Trophoblast cell (in vitro differentiated cells and primary cell): ENCODE measurements at regions not wholly inside any gene's neighbourhood (a gene's known extent, or its start where the extent isn't known, plus 50 kb on each side); places are given as distances from the start of the nearest gene placed in this dataset.

Experiments
- DNase-seq, 2 donors: peaks; one replicate each; pipeline ENCODE4 v3.0.0-alpha.2; 2016
- H2AFZ ChIP-seq: 2 replicates; pipeline ENCODE4 v1.6.1; 2013; ENCODE audit warnings: low read length, moderate library complexity, mild to moderate bottlenecking; ENCODE audit not compliant: insufficient read depth, poor library complexity
- H2AK5ac ChIP-seq: 2 replicates; pipeline ENCODE4 v1.6.1; 2013; ENCODE audit warnings: mild to moderate bottlenecking, low read length
- H2BK120ac ChIP-seq: 2 replicates; pipeline ENCODE4 v1.6.1; 2013; ENCODE audit warnings: low read length, mild to moderate bottlenecking, moderate library complexity; ENCODE audit not compliant: insufficient read depth, poor library complexity
- H2BK12ac ChIP-seq: 2 replicates; pipeline ENCODE4 v1.6.1; 2013; ENCODE audit warnings: mild to moderate bottlenecking, low read length, moderate library complexity
- H2BK5ac ChIP-seq: 2 replicates; pipeline ENCODE4 v1.6.1; 2013; ENCODE audit warnings: low read length, low read depth, moderate library complexity, mild to moderate bottlenecking; ENCODE audit not compliant: poor library complexity
- H3K14ac ChIP-seq: 2 replicates; pipeline ENCODE4 v1.6.1; 2013; ENCODE audit warnings: mild to moderate bottlenecking, low read length
- H3K18ac ChIP-seq: 2 replicates; pipeline ENCODE4 v1.6.1; 2013; ENCODE audit warnings: mild to moderate bottlenecking, low read length
- H3K23ac ChIP-seq: 2 replicates; pipeline ENCODE4 v1.6.1; 2013; ENCODE audit warnings: low read length
- H3K27ac ChIP-seq: 2 replicates; pipeline ENCODE4 v1.5.1; 2013; ENCODE audit warnings: low read depth, mild to moderate bottlenecking, inconsistent platforms, low read length, moderate library complexity
- H3K27me3 ChIP-seq: 2 replicates; pipeline ENCODE4 v1.6.1; 2013; ENCODE audit warnings: inconsistent platforms, mild to moderate bottlenecking, low read length, moderate library complexity; ENCODE audit not compliant: insufficient read depth
- H3K36me3 ChIP-seq, 2 experiments: 1 replicate in 1 of 2; 2 replicates in 1 of 2; pipeline ENCODE4 v1.6.1; 2013; ENCODE audit warnings: low read length in 2 of 2, mild to moderate bottlenecking in 2 of 2, moderate library complexity in 1 of 2; ENCODE audit not compliant: insufficient read depth in 2 of 2, control insufficient read depth in 1 of 2
- H3K4ac ChIP-seq: 2 replicates; pipeline ENCODE4 v1.6.1; 2013; ENCODE audit warnings: low read depth, mild to moderate bottlenecking, low read length, moderate library complexity
- H3K4me1 ChIP-seq, 2 experiments: 1 replicate in 1 of 2; 2 replicates in 1 of 2; pipeline ENCODE4 v1.6.1; 2013; ENCODE audit warnings: low read length in 2 of 2, mild to moderate bottlenecking in 2 of 2, moderate library complexity in 1 of 2; ENCODE audit not compliant: insufficient read depth in 2 of 2, control insufficient read depth in 1 of 2
- H3K4me2 ChIP-seq: 2 replicates; pipeline ENCODE4 v1.6.1; 2013; ENCODE audit warnings: inconsistent platforms, mild to moderate bottlenecking, low read length, moderate library complexity
- H3K4me3 ChIP-seq: 2 replicates; pipeline ENCODE4 v1.5.1; 2013; ENCODE audit warnings: mild to moderate bottlenecking, low read depth, low read length, inconsistent platforms
- H3K79me1 ChIP-seq: one replicate; pipeline ENCODE4 v1.6.1; 2013; ENCODE audit warnings: low read length
- H3K79me2 ChIP-seq: 2 replicates; pipeline ENCODE4 v1.6.1; 2013; ENCODE audit warnings: low read length, mild to moderate bottlenecking; ENCODE audit not compliant: control insufficient read depth, insufficient read depth, poor library complexity
- H3K9ac ChIP-seq: 2 replicates; pipeline ENCODE4 v1.6.1; 2013; ENCODE audit warnings: mild to moderate bottlenecking, low read length
- H3K9me3 ChIP-seq: 2 replicates; pipeline ENCODE4 v1.6.1; 2013; ENCODE audit warnings: low read depth, mild to moderate bottlenecking, control low read depth, inconsistent platforms, low read length; ENCODE audit not compliant: insufficient read depth
- H4K12ac ChIP-seq: 2 replicates; pipeline ENCODE4 v1.6.1; 2013; ENCODE audit warnings: low read depth, mild to moderate bottlenecking, low read length, moderate library complexity
- H4K8ac ChIP-seq: 2 replicates; pipeline ENCODE4 v1.6.1; 2013; ENCODE audit warnings: low read depth, mild to moderate bottlenecking, low read length, moderate library complexity
- H4K91ac ChIP-seq: one replicate; pipeline ENCODE4 v1.6.1; 2013; ENCODE audit warnings: low read depth, mild to moderate bottlenecking, low read length, moderate library complexity
- WGBS: extraction: QIAGEN DNeasy Blood & Tissue Kit; methylation state at CpG from one replicate; pipeline ENCODE4 v1.1.7; 2013; ENCODE audit warnings: missing lambda C conversion rate; ENCODE audit not compliant: insufficient read length, insufficient coverage; ENCODE audit errors: extremely low coverage; 5-methylcytosine and 5-hydroxymethylcytosine counted together

DNA sequence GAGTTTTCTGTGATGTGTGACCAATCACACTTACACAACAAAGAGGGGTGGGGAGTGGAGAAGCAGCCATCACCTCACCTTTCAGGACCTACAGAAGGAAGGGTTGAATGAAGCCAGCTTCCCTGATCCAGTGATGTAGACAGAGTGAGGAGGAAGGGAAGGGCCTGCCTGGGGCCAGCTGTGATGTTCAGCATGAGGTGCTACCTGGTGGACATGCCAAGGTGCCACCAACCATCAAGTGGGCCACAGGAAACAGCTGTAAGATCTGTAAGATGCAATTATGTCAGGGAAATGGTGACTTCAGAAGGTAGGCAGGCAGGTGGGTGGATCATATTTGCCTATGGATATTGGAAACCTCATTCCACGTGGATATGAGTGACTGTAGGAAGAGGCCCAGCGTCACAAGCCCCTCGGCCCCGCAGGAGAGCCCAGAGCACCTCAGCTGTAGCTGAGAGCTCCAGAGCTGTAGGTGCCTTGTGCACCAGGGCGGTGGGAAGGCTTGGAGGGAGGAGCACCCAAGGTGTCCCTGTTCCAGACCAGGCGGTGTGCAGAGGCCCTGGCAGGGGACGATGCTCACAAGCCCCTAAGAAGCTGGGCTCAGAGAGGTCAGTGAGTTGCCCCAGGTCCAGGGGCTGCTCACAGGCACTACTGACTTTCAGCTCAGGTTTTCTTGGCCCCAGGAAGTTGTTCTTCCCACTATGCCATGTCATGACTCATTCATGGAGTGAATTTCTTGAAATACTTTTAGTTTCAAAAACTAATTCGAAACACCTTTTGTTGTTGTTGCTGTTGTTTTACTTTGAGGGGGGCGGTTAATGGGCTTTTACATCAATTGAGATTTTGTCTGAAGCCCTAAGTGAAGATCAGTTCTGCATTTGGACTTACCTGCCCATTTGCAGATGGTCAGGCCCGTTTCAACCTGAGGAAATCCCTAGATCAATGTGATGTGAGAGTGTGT is 94.2 kb upstream of the ALDH1A3 start:
- no peaks in the 10 kb centered on the region for H3K79me2 ChIP-seq
- no peak overlapping the region for H4K8ac ChIP-seq
- no peaks in the 10 kb centered on the region for H3K36me3 ChIP-seq
- H3K79me1 ChIP-seq = no peaks in the 10 kb centered on the region
- no peak overlapping the region for H3K27ac ChIP-seq
- WGBS = no CpG with 5 or more reads among the region's 10 CpGs
- H3K18ac ChIP-seq = no peak overlapping the region
- H3K9ac ChIP-seq = no peak overlapping the region
- H3K27me3 ChIP-seq = no peaks in the 10 kb centered on the region
- no peak overlapping the region for H4K12ac ChIP-seq
- H2AK5ac ChIP-seq = no peak overlapping the region
- peaks cover 7% of the 10 kb centered on the region for H3K9me3 ChIP-seq
- no peak overlapping the region for H2BK120ac ChIP-seq
- H3K4ac ChIP-seq = no peak overlapping the region
- no peak overlapping the region for H2BK5ac ChIP-seq
- H2BK12ac ChIP-seq = no peak overlapping the region
- H2AFZ ChIP-seq = no peak overlapping the region
- DNase-seq = no peak
- no peak overlapping the region for H3K23ac ChIP-seq
- H3K4me2 ChIP-seq = no peak overlapping the region
- H3K4me3 ChIP-seq = no peak overlapping the region
- no peak overlapping the region for H4K91ac ChIP-seq
- H3K14ac ChIP-seq = no peak overlapping the region
- no peaks in the 10 kb centered on the region for H3K4me1 ChIP-seq

DNA sequence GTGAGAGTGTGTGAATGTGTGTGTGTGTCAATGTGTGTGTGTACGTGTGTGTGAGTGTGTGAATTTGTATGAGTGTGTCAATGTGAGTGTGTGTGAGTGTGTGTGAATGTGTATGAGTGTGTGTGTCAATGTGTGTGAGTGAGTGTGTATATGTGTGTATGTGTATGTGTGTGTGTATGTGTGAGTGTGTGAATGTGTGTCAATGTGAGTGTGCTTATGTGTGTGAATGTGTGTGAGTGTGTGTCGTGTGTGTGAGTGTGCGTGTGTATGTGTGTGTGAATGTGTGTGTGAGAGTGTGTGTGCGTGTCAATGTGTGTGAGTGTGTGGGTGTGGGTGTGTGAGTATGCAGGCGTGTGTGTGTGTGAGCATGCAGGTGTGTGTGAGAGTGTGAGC is 93.5 kb upstream of the ALDH1A3 start:
- Histone ChIP-seq H2BK5ac (no peak overlapping the region), H3K4me3 (no peak overlapping the region), H3K27me3 (no peaks in the 10 kb centered on the region), H3K4me1 (no peaks in the 10 kb centered on the region), H3K4ac (no peak overlapping the region), H3K18ac (no peak overlapping the region), H3K79me2 (no peaks in the 10 kb centered on the region), H4K8ac (no peak overlapping the region), H2AK5ac (no peak overlapping the region), H3K23ac (no peak overlapping the region), H3K79me1 (no peaks in the 10 kb centered on the region), H4K91ac (no peak overlapping the region), H3K27ac (no peak overlapping the region), H4K12ac (no peak overlapping the region), H3K9me3 (peaks cover 7% of the 10 kb centered on the region), H2AFZ (no peak overlapping the region), H3K14ac (no peak overlapping the region), H2BK12ac (no peak overlapping the region), H3K9ac (no peak overlapping the region), H3K36me3 (no peaks in the 10 kb centered on the region), H3K4me2 (no peak overlapping the region), H2BK120ac (no peak overlapping the region)
- WGBS = 100% methylated on average over 2 of the region's 5 CpGs
- DNase-seq = no peak

DNA sequence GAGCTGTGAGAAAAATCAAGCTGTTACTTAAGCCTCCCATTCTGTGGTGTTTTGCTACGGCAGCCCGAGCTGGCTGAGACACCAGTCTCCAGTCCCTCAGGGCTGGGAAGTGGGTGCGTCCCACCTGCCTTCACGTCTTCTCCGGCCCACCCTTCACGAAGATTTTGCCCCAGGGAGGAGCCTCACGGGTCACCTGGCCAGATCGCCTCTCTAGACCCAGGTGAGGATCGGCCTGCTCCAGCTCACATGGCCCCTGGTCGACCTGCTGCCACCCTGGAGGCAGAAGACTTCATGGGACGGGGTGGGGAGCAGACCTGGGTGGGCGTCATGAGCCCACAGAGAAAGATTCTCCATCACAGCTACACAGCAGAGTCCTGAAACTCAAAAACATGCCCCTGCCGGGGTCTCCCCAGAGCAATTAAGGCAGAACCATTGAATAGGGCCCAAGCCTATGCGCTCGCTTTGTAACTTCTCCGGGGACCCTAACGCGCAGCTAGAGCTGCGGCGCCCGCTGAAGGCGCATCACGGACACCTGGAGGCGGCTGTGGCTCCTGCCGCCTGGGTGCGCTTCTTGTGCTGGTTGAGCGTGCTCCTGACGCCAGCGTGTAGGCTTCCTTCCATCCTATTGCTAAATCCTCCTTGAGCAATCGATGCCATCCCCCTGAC is 92.6 kb upstream of the ALDH1A3 start:
- DNase-seq = no peak
- Histone ChIP-seq H3K4me1 (no peaks in the 10 kb centered on the region), H2AFZ (no peak overlapping the region), H3K4ac (no peak overlapping the region), H3K4me2 (no peak overlapping the region), H2BK5ac (no peak overlapping the region), H3K14ac (no peak overlapping the region), H4K91ac (no peak overlapping the region), H3K9me3 (peaks cover 7% of the 10 kb centered on the region), H3K23ac (no peak overlapping the region), H4K12ac (no peak overlapping the region), H3K27ac (no peak overlapping the region), H3K79me2 (no peaks in the 10 kb centered on the region), H3K18ac (no peak overlapping the region), H2AK5ac (no peak overlapping the region), H3K79me1 (no peaks in the 10 kb centered on the region), H2BK120ac (no peak overlapping the region), H2BK12ac (no peak overlapping the region), H3K36me3 (no peaks in the 10 kb centered on the region), H3K4me3 (no peak overlapping the region), H3K27me3 (no peaks in the 10 kb centered on the region), H3K9ac (no peak overlapping the region), H4K8ac (no peak overlapping the region)
- no CpG with 5 or more reads among the region's 30 CpGs for WGBS

DNA sequence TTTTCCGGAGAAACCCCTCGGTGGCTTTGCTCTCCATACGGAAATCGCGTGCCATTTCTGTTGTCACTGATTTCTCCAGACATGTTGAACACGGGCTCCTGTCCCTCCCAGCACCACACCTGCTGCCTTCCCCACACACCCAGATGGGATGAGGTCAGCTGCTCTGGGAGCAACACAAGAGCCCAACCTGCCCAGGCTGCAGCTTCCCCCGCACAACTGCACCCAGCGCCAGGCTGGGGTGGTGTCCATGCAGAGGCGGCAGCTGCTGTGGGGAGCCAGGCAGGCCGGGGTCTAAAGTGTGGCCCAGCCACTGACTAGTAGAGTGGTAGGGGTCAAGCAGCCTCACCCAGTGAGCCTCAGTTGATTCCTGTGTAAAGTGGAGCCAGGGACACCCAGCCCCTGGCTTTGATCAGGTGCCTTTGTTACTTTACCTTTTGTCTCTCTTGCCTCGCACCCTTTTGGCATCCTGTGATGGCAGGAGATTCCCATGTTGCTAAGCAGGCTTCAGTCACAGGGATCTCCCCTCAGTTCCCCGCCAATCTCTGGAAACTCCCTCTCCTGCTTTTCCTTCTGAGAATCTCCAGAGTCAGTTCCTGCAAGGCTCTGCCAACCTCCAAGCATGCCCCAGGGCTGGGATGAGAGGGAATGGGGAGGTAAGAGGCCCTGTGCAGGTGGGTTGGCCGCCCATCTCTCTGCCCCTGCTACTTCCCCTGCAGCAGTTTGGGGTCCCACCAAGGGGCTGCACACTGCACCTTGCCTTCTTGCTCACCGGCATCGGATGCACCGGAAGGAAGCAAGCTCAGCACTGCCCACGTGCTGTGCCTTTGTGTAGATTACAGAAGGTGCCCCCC is 91.8 kb upstream of the ALDH1A3 start:
- H3K79me1 ChIP-seq = no peaks in the 10 kb centered on the region
- H2AFZ ChIP-seq = no peak overlapping the region
- H3K36me3 ChIP-seq = no peaks in the 10 kb centered on the region
- no peak overlapping the region for H2BK120ac ChIP-seq
- no peak overlapping the region for H2BK12ac ChIP-seq
- no peak overlapping the region for H3K27ac ChIP-seq
- no peak overlapping the region for H3K9ac ChIP-seq
- no peak overlapping the region for H4K12ac ChIP-seq
- DNase-seq = no peak
- no peaks in the 10 kb centered on the region for H3K27me3 ChIP-seq
- no peak overlapping the region for H3K4me3 ChIP-seq
- no peaks in the 10 kb centered on the region for H3K79me2 ChIP-seq
- H4K91ac ChIP-seq = no peak overlapping the region
- no peak overlapping the region for H3K14ac ChIP-seq
- no peak overlapping the region for H2AK5ac ChIP-seq
- no peak overlapping the region for H3K4me2 ChIP-seq
- peaks cover 7% of the 10 kb centered on the region for H3K9me3 ChIP-seq
- H2BK5ac ChIP-seq = no peak overlapping the region
- no peak overlapping the region for H4K8ac ChIP-seq
- H3K4ac ChIP-seq = no peak overlapping the region
- H3K18ac ChIP-seq = no peak overlapping the region
- H3K23ac ChIP-seq = no peak overlapping the region
- H3K4me1 ChIP-seq = no peaks in the 10 kb centered on the region
- no CpG with 5 or more reads among the region's 17 CpGs for WGBS
